ENCODE measurements at regions not wholly inside any gene's neighbourhood (a gene's known extent, or its start where the extent isn't known, plus 50 kb on each side); places are given as distances from the start of the nearest gene placed in this dataset.

GRCh38 chr2:180146541-180146940, 139.4 kb upstream of the CWC22 start:
- TF ChIP-seq POLR2A (IDR thresholded peaks at IDR 0.05) = no peak
- TF ChIP-seq CTCF (IDR thresholded peaks at IDR 0.05) = no peak
